ENCODE measurements at regions not wholly inside any gene's neighbourhood (a gene's known extent, or its start where the extent isn't known, plus 50 kb on each side); places are given as distances from the start of the nearest gene placed in this dataset.

DNA sequence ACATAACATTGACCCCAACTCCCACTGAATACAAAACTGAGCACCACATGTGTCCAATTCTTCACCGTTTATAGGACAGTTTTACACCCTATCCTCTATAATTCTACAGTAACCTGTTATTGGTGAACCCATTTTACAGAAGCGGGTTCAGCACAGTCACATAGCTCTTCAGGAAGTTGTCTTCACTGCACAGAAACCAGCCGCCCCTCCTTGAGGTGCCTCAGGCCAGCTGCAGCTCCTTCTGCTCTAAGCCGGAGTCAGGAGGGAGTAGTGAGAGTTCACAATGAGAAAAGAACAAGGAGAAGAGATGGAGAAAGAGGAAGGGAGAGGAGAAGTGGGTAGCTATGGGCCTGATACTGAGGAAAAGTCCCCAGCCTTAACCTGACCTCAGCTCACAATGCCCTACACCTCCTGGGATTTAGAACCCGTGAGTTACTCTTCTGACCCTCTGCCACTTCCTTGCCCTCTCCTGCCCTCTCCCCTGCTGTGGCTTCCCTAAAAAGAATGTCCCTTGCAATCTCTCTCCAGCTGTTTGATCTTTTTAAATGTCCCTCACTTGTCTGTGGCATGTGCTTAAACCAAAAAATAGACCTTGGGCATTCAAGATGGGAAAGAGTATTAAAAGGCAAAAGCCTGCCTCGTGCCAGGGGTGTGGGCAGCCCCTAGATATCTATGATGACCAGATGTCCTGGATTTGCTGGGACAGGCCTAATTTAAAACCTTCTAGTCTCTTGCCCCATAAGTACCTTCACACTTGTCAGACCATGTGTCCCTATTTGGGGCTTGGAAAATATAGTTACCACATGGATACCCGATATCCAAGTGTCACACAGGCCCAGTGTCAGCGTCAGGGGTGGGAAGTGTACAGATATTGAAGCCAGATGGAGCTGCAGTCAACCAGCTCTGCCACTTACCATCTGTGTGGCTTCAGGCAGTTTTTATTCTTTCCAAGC lies 71.3 kb upstream of the HES1 start:
- TF ChIP-seq, protein P1, sequence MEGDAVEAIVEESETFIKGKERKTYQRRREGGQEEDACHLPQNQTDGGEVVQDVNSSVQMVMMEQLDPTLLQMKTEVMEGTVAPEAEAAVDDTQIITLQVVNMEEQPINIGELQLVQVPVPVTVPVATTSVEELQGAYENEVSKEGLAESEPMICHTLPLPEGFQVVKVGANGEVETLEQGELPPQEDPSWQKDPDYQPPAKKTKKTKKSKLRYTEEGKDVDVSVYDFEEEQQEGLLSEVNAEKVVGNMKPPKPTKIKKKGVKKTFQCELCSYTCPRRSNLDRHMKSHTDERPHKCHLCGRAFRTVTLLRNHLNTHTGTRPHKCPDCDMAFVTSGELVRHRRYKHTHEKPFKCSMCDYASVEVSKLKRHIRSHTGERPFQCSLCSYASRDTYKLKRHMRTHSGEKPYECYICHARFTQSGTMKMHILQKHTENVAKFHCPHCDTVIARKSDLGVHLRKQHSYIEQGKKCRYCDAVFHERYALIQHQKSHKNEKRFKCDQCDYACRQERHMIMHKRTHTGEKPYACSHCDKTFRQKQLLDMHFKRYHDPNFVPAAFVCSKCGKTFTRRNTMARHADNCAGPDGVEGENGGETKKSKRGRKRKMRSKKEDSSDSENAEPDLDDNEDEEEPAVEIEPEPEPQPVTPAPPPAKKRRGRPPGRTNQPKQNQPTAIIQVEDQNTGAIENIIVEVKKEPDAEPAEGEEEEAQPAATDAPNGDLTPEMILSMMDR (IDR thresholded peaks at IDR 0.05; ENCODE audit: low read depth, low read length, missing input control), result no peak
- TF ChIP-seq, protein P2, sequence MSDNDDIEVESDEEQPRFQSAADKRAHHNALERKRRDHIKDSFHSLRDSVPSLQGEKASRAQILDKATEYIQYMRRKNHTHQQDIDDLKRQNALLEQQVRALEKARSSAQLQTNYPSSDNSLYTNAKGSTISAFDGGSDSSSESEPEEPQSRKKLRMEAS (IDR thresholded peaks at IDR 0.05), result no peak
- no peak for TF ChIP-seq YY1 (IDR thresholded peaks at IDR 0.05)

Measured in liver (tissue), 2 donors.